ENCODE measurements at regions not wholly inside any gene's neighbourhood (a gene's known extent, or its start where the extent isn't known, plus 50 kb on each side); places are given as distances from the start of the nearest gene placed in this dataset.

GRCh38 chr6:166751051-166751595, 124.1 kb upstream of the RPS6KA2 start:
- no peak for TF ChIP-seq POLR2AphosphoS5 (IDR thresholded peaks at IDR 0.05; ENCODE audit: borderline replicate concordance, low read depth, low read length)
- TF ChIP-seq EZH2 (IDR thresholded peaks at IDR 0.05), result no peak
